ENCODE measurements at regions not wholly inside any gene's neighbourhood (a gene's known extent, or its start where the extent isn't known, plus 50 kb on each side); places are given as distances from the start of the nearest gene placed in this dataset.

- Histone ChIP-seq H3K4me3 (ENCODE audit: low read length) (no peak overlapping the region), H3K9me3 (ENCODE audit: control insufficient read depth, insufficient read depth, low read length) (no peaks in the 10 kb centered on the region), H3K36me3 (ENCODE audit: control insufficient read depth, insufficient read depth, low read length) (no peaks in the 10 kb centered on the region), H3K27ac (ENCODE audit: low read length) (no peak overlapping the region), H3K27me3 (ENCODE audit: control insufficient read depth, insufficient read depth, low read length) (no peaks in the 10 kb centered on the region), H3K4me1 (ENCODE audit: control insufficient read depth, insufficient read depth, low read length) (no peaks in the 10 kb centered on the region)
- H3K4me3 Mint-ChIP-seq: no peak overlapping the region
- H3K9me3 Mint-ChIP-seq: no peaks in the 10 kb centered on the region
- 71% methylated on average over 3 of the region's 3 CpGs for WGBS (ENCODE audit: insufficient coverage)
- H3K4me1 Mint-ChIP-seq: no peaks in the 10 kb centered on the region
- no peak overlapping the region for H3K27ac Mint-ChIP-seq
- no peak for DNase-seq
- ATAC-seq: peak in 1 of 3 donors; percentile 27
- no peak for TF ChIP-seq CTCF (IDR thresholded peaks at IDR 0.05)
- no peaks in the 10 kb centered on the region for H3K27me3 Mint-ChIP-seq (ENCODE audit: low read depth in 2 of 2)
- H3K36me3 Mint-ChIP-seq: no peaks in the 10 kb centered on the region
- intact Hi-C loops (cut with micrococcal nuclease): no loop called here
Measured at GRCh38 chr12:28870839-28871440, 278.1 kb upstream of the FAR2 start.

- Histone ChIP-seq H3K4me3 (ENCODE audit: low read length) (no peak overlapping the region), H3K9me3 (ENCODE audit: control insufficient read depth, insufficient read depth, low read length) (no peaks in the 10 kb centered on the region), H3K36me3 (ENCODE audit: control insufficient read depth, insufficient read depth, low read length) (no peaks in the 10 kb centered on the region), H3K4me1 (ENCODE audit: control insufficient read depth, insufficient read depth, low read length) (no peaks in the 10 kb centered on the region), H3K27ac (ENCODE audit: low read length) (no peak overlapping the region), H3K27me3 (ENCODE audit: control insufficient read depth, insufficient read depth, low read length) (no peaks in the 10 kb centered on the region)
- peaks cover 0 to 3% of the 10 kb centered on the region in 2 donors for H3K9me3 Mint-ChIP-seq
- ATAC-seq (no peak), DNase-seq (peak in 1 of 2 donors; percentile 30)
- WGBS (ENCODE audit: insufficient coverage): 56% methylated on average over 5 of the region's 7 CpGs
- intact Hi-C loops (cut with micrococcal nuclease): no loop called here
- no peak overlapping the region for H3K27ac Mint-ChIP-seq
- H3K4me3 Mint-ChIP-seq: no peak overlapping the region
- no peaks in the 10 kb centered on the region for H3K27me3 Mint-ChIP-seq (ENCODE audit: low read depth in 2 of 2)
- no peak for TF ChIP-seq CTCF (IDR thresholded peaks at IDR 0.05)
- no peaks in the 10 kb centered on the region for H3K4me1 Mint-ChIP-seq
- H3K36me3 Mint-ChIP-seq: no peaks in the 10 kb centered on the region
Measured at GRCh38 chr12:28872654-28873268, 276.3 kb upstream of the FAR2 start.

GRCh38 chr12:28874758-28875157 is 274.3 kb upstream of the FAR2 start:
- Histone ChIP-seq H3K36me3 (ENCODE audit: control insufficient read depth, insufficient read depth, low read length) (no peaks in the 10 kb centered on the region), H3K4me1 (ENCODE audit: control insufficient read depth, insufficient read depth, low read length) (no peaks in the 10 kb centered on the region), H3K27me3 (ENCODE audit: control insufficient read depth, insufficient read depth, low read length) (no peaks in the 10 kb centered on the region), H3K27ac (ENCODE audit: low read length) (no peak overlapping the region), H3K4me3 (ENCODE audit: low read length) (no peak overlapping the region), H3K9me3 (ENCODE audit: control insufficient read depth, insufficient read depth, low read length) (no peaks in the 10 kb centered on the region)
- DNase-seq (no peak), ATAC-seq (no peak)
- intact Hi-C loops (cut with micrococcal nuclease): no loop called here
- Mint-ChIP-seq H3K9me3 (peaks cover 4 to 6% of the 10 kb centered on the region in 2 donors), H3K36me3 (no peaks in the 10 kb centered on the region), H3K4me1 (no peaks in the 10 kb centered on the region), H3K4me3 (no peak overlapping the region), H3K27me3 (ENCODE audit: low read depth in 2 of 2) (peaks cover 0 to 3% of the 10 kb centered on the region in 2 donors), H3K27ac (no peak overlapping the region)
- WGBS (ENCODE audit: insufficient coverage): 68% methylated on average over 3 of the region's 3 CpGs
- no peak for TF ChIP-seq CTCF (IDR thresholded peaks at IDR 0.05)

Data from natural killer cell (primary cell).